ENCODE measurements at regions not wholly inside any gene's neighbourhood (a gene's known extent, or its start where the extent isn't known, plus 50 kb on each side); places are given as distances from the start of the nearest gene placed in this dataset.
A peak's percentile ranks its signal among the peaks of the same experiment; 100 is the strongest.

GRCh38 chr7:36071605-36072004, 81.4 kb upstream of the EEPD1 start (continued):
- TF ChIP-seq ZNF592 (IDR thresholded peaks at IDR 0.05): no peak
- TF ChIP-seq KLF10 (CRISPR knock-in tag; IDR thresholded peaks at IDR 0.05): no peak
- TF ChIP-seq TAF7 (tag; IDR thresholded peaks at IDR 0.05): no peak

- Histone ChIP-seq H2AFZ (ENCODE audit: low read depth, low read length) (no peak overlapping the region), H3K4me3 (no peak overlapping the region), H3K9ac (ENCODE audit: insufficient read depth in 1 of 2, low read depth in 2 of 2, low read length in 2 of 2) (no peak overlapping the region), H3K36me3 (ENCODE audit: control insufficient read depth, insufficient read depth, low read length) (no peaks in the 10 kb centered on the region), H4K20me1 (replicated peaks; ENCODE audit: control insufficient read depth, insufficient read depth, low read length) (no peaks in the 10 kb centered on the region), H3K9me3 (replicated peaks; ENCODE audit: control insufficient read depth, insufficient read depth, low read depth, low read length) (no peaks in the 10 kb centered on the region), H3K27me3 (ENCODE audit: control insufficient read depth in 2 of 2, insufficient read depth in 2 of 2, low read length in 2 of 2) (peaks cover 6 to 35% of the 10 kb centered on the region in 2 experiments), H3K4me2 (ENCODE audit: insufficient read depth, low read length) (no peak overlapping the region), H3K79me2 (ENCODE audit: control insufficient read depth, insufficient read depth, low read length) (no peaks in the 10 kb centered on the region), H3K9me1 (ENCODE audit: control insufficient read depth, insufficient read depth, low read length) (no peaks in the 10 kb centered on the region), H3K4me1 (replicated peaks in 1 of 2; ENCODE audit: control insufficient read depth in 2 of 2, insufficient read depth in 2 of 2, low read length in 2 of 2) (no peaks in the 10 kb centered on the region), H3K27ac (ENCODE audit: extremely low read depth, low read depth, low read length) (no peak overlapping the region)
- TF ChIP-seq ZBTB7A (IDR thresholded peaks at IDR 0.05; ENCODE audit: borderline replicate concordance, control insufficient read depth, low read depth, low read length): no peak
- no peak for TF ChIP-seq CEBPG (CRISPR knock-in tag; IDR thresholded peaks at IDR 0.05)
- peak in 1 of 2 experiments; percentile 40; a peak in 1 of 4 replicates for TF ChIP-seq CEBPG (tag; conservative IDR thresholded peaks at IDR 0.05 in 1 of 2, IDR thresholded peaks at IDR 0.05 in 1 of 2)
- ChIA-PET CTCF (ENCODE audit: low intra/inter-chr PET ratio) (no interaction called here), POLR2A (no interaction called here)
- no peak for DNase-seq (ENCODE audit: extremely low read depth in 1 of 4, low spot score in 3 of 4)
- ATAC-seq: no peak
- in situ Hi-C loops (cut with MboI) (no loop called here), intact Hi-C loops (cut with micrococcal nuclease) (no loop called here)
- BruUV-seq (replicated peaks): no TSS peak
- FAIRE-seq: no peak
- 2% methylated on average over 4 of the region's 4 CpGs for WGBS (ENCODE audit: insufficient coverage, low coverage, missing lambda C conversion rate)
Observed at GRCh38 chr7:36072620-36073019, 80.4 kb upstream of the EEPD1 start.
